ENCODE measurements at regions not wholly inside any gene's neighbourhood (a gene's known extent, or its start where the extent isn't known, plus 50 kb on each side); places are given as distances from the start of the nearest gene placed in this dataset.

- Histone ChIP-seq H2AK5ac (ENCODE audit: low read depth, low read length) (no peak overlapping the region), H2BK15ac (ENCODE audit: low read depth, low read length) (no peak overlapping the region), H3K36me3 (ENCODE audit: control insufficient read depth, insufficient read depth, low read length) (no peaks in the 10 kb centered on the region), H3K4me1 (ENCODE audit: control insufficient read depth, insufficient read depth, low read length) (peaks cover 3% of the 10 kb centered on the region; the same call in 1 of the 2 replicates), H4K5ac (ENCODE audit: low read depth, low read length) (no peak overlapping the region), H2AFZ (replicated peaks; ENCODE audit: low read length, poor library complexity) (no peak overlapping the region), H3K9ac (ENCODE audit: low read depth, low read length) (no peak overlapping the region), H3K9me1 (ENCODE audit: insufficient read depth, low read length) (0 out of 2 replicates have a peak, but pooled peaks cover 4% of the 10 kb centered on the region), H3K79me1 (ENCODE audit: low read depth in 1 of 2, low read length in 2 of 2) (no peaks in the 10 kb centered on the region), H3K27me3 (ENCODE audit: control insufficient read depth, insufficient read depth, low read length) (no peaks in the 10 kb centered on the region), H4K8ac (ENCODE audit: low read depth in 2 of 2, low read length in 2 of 2) (no peak overlapping the region), H2BK5ac (ENCODE audit: low read depth, low read length, poor library complexity, severe bottlenecking) (no peak overlapping the region), H3K9me3 (ENCODE audit: control insufficient read depth, insufficient read depth, low read length) (no peaks in the 10 kb centered on the region), H3K4me3 (ENCODE audit: insufficient read depth, low read depth, low read length) (no peak overlapping the region), H3K4ac (ENCODE audit: low read depth, low read length) (no peak overlapping the region), H3K23ac (ENCODE audit: low read depth, low read length) (no peak overlapping the region), H4K20me1 (ENCODE audit: insufficient read depth, low read length) (no peaks in the 10 kb centered on the region), H4K91ac (ENCODE audit: insufficient read depth, low read depth, low read length) (no peak overlapping the region), H3K14ac (replicated peaks; ENCODE audit: low read depth, low read length) (no peak overlapping the region), H2BK120ac (ENCODE audit: low read depth, low read length) (no peak overlapping the region), H3K27ac (ENCODE audit: insufficient read depth, low read length) (no peak overlapping the region), H3K4me2 (ENCODE audit: low read depth, low read length) (no peak overlapping the region), H3K18ac (ENCODE audit: low read depth, low read length) (no peak overlapping the region), H3K56ac (ENCODE audit: extremely low read depth, insufficient read depth, low read length) (no peak overlapping the region), H2AK9ac (replicated peaks; ENCODE audit: low read depth, low read length, poor library complexity) (no peak overlapping the region), H2BK20ac (ENCODE audit: low read depth, low read length) (no peak overlapping the region)
- dilution Hi-C loops (cut with HindIII; ENCODE audit: low sequenced_read_pairs, unreplicated experiment) = no loop called here
- BruUV-seq (replicated peaks) = no TSS peak
- ChIA-PET CTCF (no interaction called here), POLR2A (ENCODE audit: unreplicated experiment) (no interaction called here)
- in situ Hi-C loops (cut with MboI; ENCODE audit: low sequenced_read_pairs) = loop anchor here (25.0 kb wide), 1 partner anchor 927 kb away; no protein-coding TSS in a partner anchor
- TF ChIP-seq POLR2A (IDR thresholded peaks at IDR 0.05; ENCODE audit: low read depth, low read length) = no peak
- no peak for TF ChIP-seq RFX5 (IDR thresholded peaks at IDR 0.05; ENCODE audit: low read depth, low read length)
- TF ChIP-seq NFE2L2 (IDR thresholded peaks at IDR 0.05; ENCODE audit: low read depth, low read length) = no peak
- no peak for TF ChIP-seq ELK1 (IDR thresholded peaks at IDR 0.05; ENCODE audit: borderline replicate concordance, low read depth, low read length)
- TF ChIP-seq SMC3 (IDR thresholded peaks at IDR 0.05; ENCODE audit: low read depth, low read length) = no peak
- TF ChIP-seq FOS (IDR thresholded peaks at IDR 0.05; ENCODE audit: low read depth, low read length) = no peak
- no peak for TF ChIP-seq CTCF (conservative IDR thresholded peaks at IDR 0.05; ENCODE audit: low read depth, low read length)
- no peak for TF ChIP-seq BHLHE40 (IDR thresholded peaks at IDR 0.05; ENCODE audit: low read depth, low read length)
- no peak for TF ChIP-seq MAFK (IDR thresholded peaks at IDR 0.05; ENCODE audit: low read depth, low read length)
- no peak for TF ChIP-seq RCOR1 (IDR thresholded peaks at IDR 0.05; ENCODE audit: insufficient replicate concordance, low read length)
- TF ChIP-seq MAZ (IDR thresholded peaks at IDR 0.05; ENCODE audit: borderline replicate concordance, low read depth, low read length) = no peak
- no peak for TF ChIP-seq CEBPB (IDR thresholded peaks at IDR 0.05; ENCODE audit: low read depth, low read length)
- DNase-seq = no peak
- ATAC-seq (ENCODE audit: low read depth) = no peak
- intact Hi-C loops (cut with micrococcal nuclease) = no loop called here
- WGBS, 2 experiments (ENCODE audit: extremely low coverage in 2 of 2, insufficient read length in 1 of 2) = 100% methylated on average over 1 of the region's 3 CpGs; no CpG with 5 or more reads in 1 of the 2 experiments
These were observed 119.0 kb upstream of the LPP start for GRCh38 chr3:188034989-188035388.

Data from IMR-90 (cell line).